ENCODE measurements at regions not wholly inside any gene's neighbourhood (a gene's known extent, or its start where the extent isn't known, plus 50 kb on each side); places are given as distances from the start of the nearest gene placed in this dataset.

DNA sequence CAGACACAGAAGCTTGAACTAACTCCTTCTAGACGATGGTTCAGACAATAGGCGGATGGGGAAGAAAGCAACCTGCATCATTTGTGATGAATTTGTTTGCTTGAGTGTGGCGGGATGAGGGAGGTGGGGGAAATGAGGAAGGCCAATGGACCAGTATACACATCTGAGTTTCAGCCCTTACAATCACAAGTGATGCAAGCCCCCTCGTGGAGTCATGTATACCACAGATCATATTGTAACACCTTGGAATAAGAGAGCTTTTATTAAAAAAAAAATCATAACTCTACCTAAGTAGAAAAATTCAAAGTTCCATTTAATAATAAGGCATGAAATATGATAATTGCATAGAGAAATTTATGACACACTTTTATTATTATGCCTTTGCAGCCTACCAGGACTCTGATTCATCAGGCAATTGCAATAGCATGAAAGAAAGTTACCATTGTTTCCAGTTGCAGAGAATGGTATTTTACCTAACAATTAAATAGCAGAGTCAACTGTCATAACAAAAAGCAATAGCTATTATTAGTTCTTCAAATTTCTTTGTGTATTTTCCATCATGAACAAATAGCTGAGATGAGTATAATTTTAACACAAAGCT is 230.2 kb upstream of the AKR1E2 start:
- Mint-ChIP-seq H3K36me3 (no peaks in the 10 kb centered on the region), H3K9me3 (ENCODE audit: low read depth) (no peaks in the 10 kb centered on the region), H3K4me1 (ENCODE audit: low read depth) (no peaks in the 10 kb centered on the region), H3K4me3 (no peak overlapping the region), H3K27ac (no peak overlapping the region), H3K27me3 (no peaks in the 10 kb centered on the region)

DNA sequence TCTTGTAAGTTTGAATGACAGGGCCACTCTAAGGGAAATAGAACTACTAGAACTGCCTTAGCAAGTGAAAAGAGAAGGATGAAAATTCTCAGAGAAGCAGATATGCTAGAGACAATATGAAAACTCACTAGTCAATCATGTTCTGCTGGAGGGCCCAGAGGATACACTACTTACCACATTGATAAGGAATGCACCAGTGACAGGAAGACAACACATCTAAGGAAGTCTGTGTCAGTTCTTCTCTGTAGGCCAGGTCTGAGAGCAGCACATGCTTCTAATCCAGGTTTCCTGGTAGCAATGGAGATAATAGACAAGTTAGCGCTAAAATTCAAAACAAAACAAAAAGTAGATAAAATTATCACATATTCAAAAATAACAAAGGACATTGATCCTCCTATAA is 235.2 kb upstream of the AKR1E2 start:
- no peak overlapping the region for H3K4me3 Mint-ChIP-seq
- no peaks in the 10 kb centered on the region for H3K36me3 Mint-ChIP-seq
- no peak overlapping the region for H3K27ac Mint-ChIP-seq
- no peaks in the 10 kb centered on the region for H3K4me1 Mint-ChIP-seq (ENCODE audit: low read depth)
- H3K9me3 Mint-ChIP-seq (ENCODE audit: low read depth) = no peaks in the 10 kb centered on the region
- H3K27me3 Mint-ChIP-seq = no peaks in the 10 kb centered on the region

DNA sequence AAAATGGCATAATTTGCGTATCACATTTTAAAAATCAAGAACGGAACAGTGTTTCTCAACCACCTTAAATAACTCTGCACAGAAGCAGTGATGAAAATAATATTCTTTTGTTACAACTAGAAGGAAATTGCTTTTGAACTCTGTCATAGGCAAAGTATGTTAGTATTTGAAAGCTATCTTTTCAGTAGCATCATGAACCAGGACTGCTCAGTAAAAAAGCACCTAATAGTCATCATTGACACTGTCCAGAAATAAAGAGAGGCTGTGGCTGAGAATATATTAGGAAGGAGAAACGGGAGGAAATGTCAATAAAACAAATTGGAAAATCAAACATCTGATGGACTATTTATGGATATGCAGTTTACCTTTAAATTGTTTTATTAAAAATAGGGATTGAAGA is 237.2 kb upstream of the AKR1E2 start:
- H3K9me3 Mint-ChIP-seq (ENCODE audit: low read depth) = no peaks in the 10 kb centered on the region
- H3K27ac Mint-ChIP-seq = no peak overlapping the region
- no peaks in the 10 kb centered on the region for H3K4me1 Mint-ChIP-seq (ENCODE audit: low read depth)
- no peaks in the 10 kb centered on the region for H3K36me3 Mint-ChIP-seq
- no peak overlapping the region for H3K4me3 Mint-ChIP-seq
- no peaks in the 10 kb centered on the region for H3K27me3 Mint-ChIP-seq

DNA sequence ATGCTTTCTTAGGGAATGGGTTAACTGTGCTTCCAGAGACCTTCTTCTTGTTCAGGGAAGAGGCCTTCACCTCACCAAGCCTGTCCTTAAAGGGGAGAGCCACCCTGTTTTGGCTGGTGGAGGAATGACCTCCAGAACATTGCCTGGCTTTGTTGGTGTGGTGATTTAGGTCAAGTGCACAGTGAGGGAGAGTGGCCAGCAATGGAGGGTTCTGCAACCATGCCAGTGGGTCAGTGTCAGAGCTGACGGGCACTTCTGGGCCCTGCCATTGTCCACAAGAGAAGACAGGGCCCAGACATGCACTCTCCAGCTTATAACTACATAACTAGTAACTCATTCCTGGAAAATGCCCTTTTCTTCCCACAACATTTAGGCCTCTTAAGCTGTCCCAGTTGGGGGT is 238.5 kb upstream of the AKR1E2 start:
- Mint-ChIP-seq H3K9me3 (ENCODE audit: low read depth) (no peaks in the 10 kb centered on the region), H3K36me3 (no peaks in the 10 kb centered on the region), H3K27me3 (no peaks in the 10 kb centered on the region), H3K4me3 (no peak overlapping the region), H3K4me1 (ENCODE audit: low read depth) (no peaks in the 10 kb centered on the region), H3K27ac (no peak overlapping the region)

DNA sequence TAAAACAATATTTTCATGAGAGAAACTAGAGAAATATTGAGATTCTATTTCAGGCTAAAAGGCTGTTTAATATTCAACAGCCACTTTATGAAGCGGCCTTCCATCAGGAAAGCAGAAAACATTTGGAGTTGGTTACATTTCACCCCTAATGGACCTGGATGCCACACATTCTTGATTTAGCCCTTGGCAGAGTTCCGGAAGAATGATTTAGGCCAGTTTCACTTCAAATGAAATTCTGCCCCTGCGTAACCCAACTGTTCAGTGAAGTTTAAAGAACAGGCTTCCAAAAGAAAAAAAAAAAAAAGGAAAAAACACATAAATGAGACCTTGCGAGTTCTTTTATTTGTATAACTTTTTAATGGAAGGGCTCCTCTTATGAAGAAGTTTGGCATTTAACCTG is 239.2 kb upstream of the AKR1E2 start:
- no peaks in the 10 kb centered on the region for H3K27me3 Mint-ChIP-seq

DNA sequence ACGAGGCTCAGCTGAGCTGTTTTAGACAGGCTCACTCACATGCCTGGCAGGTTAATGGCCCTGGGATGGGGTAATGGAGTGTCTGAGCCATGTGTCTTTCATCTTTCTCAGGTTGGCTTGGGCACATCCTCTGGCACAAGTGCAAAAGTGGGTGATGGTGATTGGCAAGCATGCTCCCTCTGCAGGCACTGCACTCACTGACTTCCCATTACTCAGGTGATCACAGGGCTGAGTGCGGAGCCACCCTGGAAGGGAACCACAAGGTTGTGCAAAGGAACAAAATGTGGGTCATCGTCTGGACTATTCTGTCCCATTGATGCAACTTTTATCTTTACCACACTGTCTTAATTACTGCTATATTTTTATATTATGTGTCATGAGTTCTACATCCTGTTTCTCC is 244.1 kb upstream of the AKR1E2 start:
- H3K27me3 Mint-ChIP-seq = no peaks in the 10 kb centered on the region
- H3K36me3 Mint-ChIP-seq = no peaks in the 10 kb centered on the region
- no peak overlapping the region for H3K27ac Mint-ChIP-seq
- no peaks in the 10 kb centered on the region for H3K9me3 Mint-ChIP-seq (ENCODE audit: low read depth)
- H3K4me1 Mint-ChIP-seq (ENCODE audit: low read depth) = no peaks in the 10 kb centered on the region
- H3K4me3 Mint-ChIP-seq = no peak overlapping the region

More for the DNA sequence above, 239.2 kb upstream of the AKR1E2 start:
- Mint-ChIP-seq H3K4me3 (no peak overlapping the region), H3K36me3 (no peaks in the 10 kb centered on the region), H3K4me1 (ENCODE audit: low read depth) (no peaks in the 10 kb centered on the region), H3K9me3 (ENCODE audit: low read depth) (no peaks in the 10 kb centered on the region), H3K27ac (no peak overlapping the region)

DNA sequence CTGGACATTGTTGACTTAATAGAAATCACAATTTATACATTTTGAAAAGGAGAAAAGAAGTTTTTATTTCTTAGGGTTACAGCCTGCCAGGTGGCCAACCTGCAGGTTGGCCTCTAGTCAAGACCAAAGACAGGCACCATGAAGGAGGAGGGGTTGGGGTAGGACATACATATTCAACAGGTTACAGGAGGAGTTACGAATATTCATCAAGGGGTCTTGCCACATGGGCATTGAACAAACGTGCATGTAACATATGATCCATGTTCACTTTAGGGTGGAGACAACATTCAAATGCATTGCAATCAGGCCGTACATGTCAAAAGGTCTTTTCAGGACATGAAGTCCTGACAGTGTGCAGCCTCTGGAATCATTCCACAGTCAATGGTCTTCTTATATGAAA is 246.2 kb upstream of the AKR1E2 start:
- H3K4me1 Mint-ChIP-seq (ENCODE audit: low read depth) = no peaks in the 10 kb centered on the region
- peaks cover 5% of the 10 kb centered on the region for H3K27me3 Mint-ChIP-seq
- H3K4me3 Mint-ChIP-seq = no peak overlapping the region
- H3K9me3 Mint-ChIP-seq (ENCODE audit: low read depth) = no peaks in the 10 kb centered on the region
- H3K27ac Mint-ChIP-seq = no peak overlapping the region
- H3K36me3 Mint-ChIP-seq = no peaks in the 10 kb centered on the region

DNA sequence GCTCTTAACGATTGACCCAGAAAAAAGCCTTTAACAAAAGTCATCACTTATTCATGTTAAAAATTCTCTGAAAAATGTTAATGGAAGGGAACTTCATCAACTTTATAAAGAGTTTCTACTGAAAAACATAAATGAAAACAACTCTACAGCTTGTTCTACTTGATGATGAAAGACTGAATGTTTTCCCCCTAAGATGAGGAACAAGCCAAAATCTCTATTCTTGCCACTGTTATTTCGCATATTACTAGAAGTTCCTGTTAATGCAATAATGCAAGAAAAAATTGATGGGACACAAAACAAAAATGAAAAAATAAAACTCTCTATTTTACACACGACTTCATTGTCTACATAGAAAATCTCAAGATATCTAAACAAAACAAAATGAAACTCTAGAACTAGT is 249.8 kb upstream of the AKR1E2 start:
- no peaks in the 10 kb centered on the region for H3K9me3 Mint-ChIP-seq (ENCODE audit: low read depth)
- H3K4me3 Mint-ChIP-seq = no peak overlapping the region
- H3K27me3 Mint-ChIP-seq = peaks cover 7% of the 10 kb centered on the region
- no peaks in the 10 kb centered on the region for H3K36me3 Mint-ChIP-seq
- H3K27ac Mint-ChIP-seq = no peak overlapping the region
- H3K4me1 Mint-ChIP-seq (ENCODE audit: low read depth) = no peaks in the 10 kb centered on the region

DNA sequence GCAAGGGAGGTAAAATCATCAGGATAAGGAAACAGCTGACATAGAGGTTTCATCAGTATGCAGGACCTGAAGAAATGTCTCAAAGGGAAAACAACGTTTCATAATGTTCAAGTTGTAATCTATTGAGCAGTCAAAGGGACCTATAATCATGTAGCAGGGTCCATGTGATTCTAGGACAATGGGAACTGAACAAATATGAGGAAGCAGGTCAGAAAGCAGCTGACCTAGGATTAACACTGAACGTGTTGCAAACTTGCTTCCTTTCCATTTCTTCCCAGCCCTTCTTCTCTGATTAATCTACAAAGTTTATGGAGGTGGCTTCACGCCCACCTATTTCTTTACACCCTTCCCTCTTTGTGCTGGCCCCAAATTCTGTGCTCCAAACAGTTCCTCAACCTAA is 256.9 kb upstream of the AKR1E2 start:
- no peaks in the 10 kb centered on the region for H3K36me3 Mint-ChIP-seq
- no peaks in the 10 kb centered on the region for H3K9me3 Mint-ChIP-seq (ENCODE audit: low read depth)
- H3K27ac Mint-ChIP-seq = no peak overlapping the region
- H3K4me1 Mint-ChIP-seq (ENCODE audit: low read depth) = no peaks in the 10 kb centered on the region
- peaks cover 1% of the 10 kb centered on the region for H3K27me3 Mint-ChIP-seq
- H3K4me3 Mint-ChIP-seq = no peak overlapping the region

DNA sequence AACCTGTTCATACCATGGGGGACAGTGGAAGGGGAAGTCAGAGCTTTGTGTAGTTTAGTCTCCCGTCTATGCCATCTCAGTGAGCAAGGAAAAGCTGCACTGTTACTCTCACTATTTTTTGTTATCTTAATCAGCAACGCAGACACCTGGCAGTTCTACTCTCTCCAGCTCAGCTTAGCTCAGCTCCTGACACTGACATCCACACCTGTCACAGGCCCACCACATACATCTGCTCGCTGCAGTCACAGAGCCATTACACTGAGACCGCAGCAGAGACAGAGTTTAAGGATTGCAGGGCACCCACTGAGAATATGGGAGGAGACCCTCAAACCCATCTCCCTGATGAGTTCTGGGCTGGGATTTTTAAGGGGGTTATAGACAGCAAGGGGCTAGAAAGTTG is 257.3 kb upstream of the AKR1E2 start:
- no peak overlapping the region for H3K27ac Mint-ChIP-seq
- H3K36me3 Mint-ChIP-seq = no peaks in the 10 kb centered on the region

DNA sequence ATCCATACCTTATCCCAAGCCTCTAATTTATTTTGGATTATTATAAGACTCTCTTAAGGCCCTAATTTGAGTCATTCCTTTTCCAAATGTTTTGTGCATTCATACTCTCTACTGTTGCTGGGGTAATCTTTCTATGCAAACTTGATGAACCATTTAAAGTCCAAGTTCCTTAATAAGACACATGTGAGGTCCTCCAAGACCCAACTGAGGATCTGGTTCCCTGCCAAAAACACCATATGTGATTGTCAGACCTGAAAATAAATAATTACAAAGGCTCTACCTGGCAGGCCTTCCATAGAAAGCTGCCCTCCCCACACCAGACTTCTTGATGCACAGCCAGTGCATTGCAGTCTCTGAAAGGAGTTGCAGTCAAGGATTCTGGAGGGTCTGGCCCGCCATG is 257.9 kb upstream of the AKR1E2 start:
- Mint-ChIP-seq H3K36me3 (no peaks in the 10 kb centered on the region), H3K4me3 (no peak overlapping the region), H3K27me3 (peaks cover 5% of the 10 kb centered on the region), H3K27ac (no peak overlapping the region), H3K4me1 (ENCODE audit: low read depth) (no peaks in the 10 kb centered on the region), H3K9me3 (ENCODE audit: low read depth) (no peaks in the 10 kb centered on the region)

More for the DNA sequence above, 257.3 kb upstream of the AKR1E2 start:
- Mint-ChIP-seq H3K27me3 (peaks cover 3% of the 10 kb centered on the region), H3K4me1 (ENCODE audit: low read depth) (no peaks in the 10 kb centered on the region), H3K4me3 (no peak overlapping the region), H3K9me3 (ENCODE audit: low read depth) (no peaks in the 10 kb centered on the region)

DNA sequence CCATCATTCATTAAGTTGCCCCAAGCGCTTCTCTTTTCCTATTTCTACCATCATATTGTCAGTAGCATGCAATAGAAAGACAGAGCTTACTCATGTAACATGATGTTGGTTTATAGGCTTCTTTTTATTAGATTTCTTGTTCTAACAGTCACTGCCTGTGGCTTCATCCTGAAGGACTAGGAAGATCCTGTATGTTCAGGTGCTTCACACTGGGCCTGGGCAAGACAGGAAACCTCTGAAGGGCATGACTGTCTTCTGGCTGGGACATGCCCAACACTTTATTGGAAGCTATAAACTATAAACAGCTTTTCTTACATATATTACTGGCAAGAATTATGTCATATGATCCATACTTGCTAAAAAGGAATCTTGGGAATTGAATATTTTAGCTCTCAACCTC is 258.4 kb upstream of the AKR1E2 start:
- Mint-ChIP-seq H3K4me1 (ENCODE audit: low read depth) (no peaks in the 10 kb centered on the region), H3K27me3 (peaks cover 7% of the 10 kb centered on the region), H3K27ac (no peak overlapping the region), H3K4me3 (no peak overlapping the region), H3K9me3 (ENCODE audit: low read depth) (no peaks in the 10 kb centered on the region), H3K36me3 (no peaks in the 10 kb centered on the region)

DNA sequence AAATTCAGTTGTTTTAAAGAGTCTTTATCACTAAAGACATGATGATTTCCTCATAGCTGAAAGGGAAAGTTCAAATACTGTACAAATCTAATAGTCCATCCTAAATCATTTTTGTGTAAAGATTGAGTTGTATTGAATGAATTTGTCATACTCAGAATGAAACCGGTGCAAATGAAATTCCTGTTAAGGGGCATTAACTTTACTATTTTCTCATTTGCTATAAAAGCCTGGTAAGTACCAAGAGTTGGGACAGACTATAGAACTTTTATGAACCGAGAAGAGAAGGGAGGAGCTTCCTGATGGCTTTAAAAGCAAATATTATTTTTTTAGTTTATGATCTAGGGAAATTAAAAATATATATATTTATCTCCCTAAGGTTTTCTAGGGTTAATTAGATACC is 260.0 kb upstream of the AKR1E2 start:
- Mint-ChIP-seq H3K4me1 (ENCODE audit: low read depth) (no peaks in the 10 kb centered on the region), H3K4me3 (no peak overlapping the region), H3K9me3 (ENCODE audit: low read depth) (no peaks in the 10 kb centered on the region), H3K36me3 (no peaks in the 10 kb centered on the region), H3K27ac (no peak overlapping the region), H3K27me3 (peaks cover 10% of the 10 kb centered on the region)

DNA sequence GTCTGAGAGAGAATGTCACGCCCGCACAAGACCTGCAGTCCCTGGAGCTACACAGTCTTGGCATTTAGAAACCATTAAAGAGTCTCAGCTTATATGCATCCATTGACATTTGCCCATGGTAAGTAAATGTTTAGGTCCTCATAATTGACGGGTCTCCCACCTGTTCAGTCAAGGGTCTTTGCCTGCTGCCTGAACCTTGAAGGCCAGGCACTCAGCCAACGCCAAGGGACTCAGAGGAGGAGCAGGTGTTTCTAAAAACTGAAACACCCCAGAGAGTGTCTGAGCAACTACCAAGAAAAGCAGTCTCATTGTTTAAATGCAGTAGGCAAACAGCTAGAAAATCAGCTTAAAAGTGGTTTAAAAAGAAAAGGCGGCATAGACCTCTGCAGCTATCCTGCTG is 264.7 kb upstream of the AKR1E2 start:
- Mint-ChIP-seq H3K36me3 (no peaks in the 10 kb centered on the region), H3K27me3 (peaks cover 11% of the 10 kb centered on the region), H3K4me3 (no peak overlapping the region), H3K4me1 (ENCODE audit: low read depth) (no peaks in the 10 kb centered on the region), H3K27ac (no peak overlapping the region), H3K9me3 (ENCODE audit: low read depth) (no peaks in the 10 kb centered on the region)

DNA sequence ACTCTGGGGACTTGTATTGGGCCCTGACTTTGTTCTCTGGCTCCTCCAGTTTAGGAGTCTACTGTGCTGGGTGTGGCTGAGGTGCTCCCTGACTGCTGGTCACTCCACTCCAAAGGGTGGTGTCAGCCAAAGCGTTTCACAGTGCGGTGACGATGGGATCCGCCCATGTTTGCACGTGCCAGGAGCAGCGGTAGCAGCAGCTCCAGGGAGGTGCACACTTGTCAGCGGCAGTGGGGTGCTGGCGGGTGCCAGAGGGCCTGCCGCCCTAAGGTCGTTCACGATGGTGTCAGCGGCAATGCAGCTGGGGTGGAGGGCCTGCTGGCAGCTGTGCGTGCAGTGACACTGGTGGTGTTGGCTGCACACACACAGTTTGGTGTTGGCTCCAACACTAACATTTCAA is 268.5 kb upstream of the AKR1E2 start:
- H3K27ac Mint-ChIP-seq = no peak overlapping the region
- no peak overlapping the region for H3K4me3 Mint-ChIP-seq
- H3K4me1 Mint-ChIP-seq (ENCODE audit: low read depth) = no peaks in the 10 kb centered on the region
- H3K27me3 Mint-ChIP-seq = peaks cover 5% of the 10 kb centered on the region
- H3K36me3 Mint-ChIP-seq = no peaks in the 10 kb centered on the region
- H3K9me3 Mint-ChIP-seq (ENCODE audit: low read depth) = no peaks in the 10 kb centered on the region

DNA sequence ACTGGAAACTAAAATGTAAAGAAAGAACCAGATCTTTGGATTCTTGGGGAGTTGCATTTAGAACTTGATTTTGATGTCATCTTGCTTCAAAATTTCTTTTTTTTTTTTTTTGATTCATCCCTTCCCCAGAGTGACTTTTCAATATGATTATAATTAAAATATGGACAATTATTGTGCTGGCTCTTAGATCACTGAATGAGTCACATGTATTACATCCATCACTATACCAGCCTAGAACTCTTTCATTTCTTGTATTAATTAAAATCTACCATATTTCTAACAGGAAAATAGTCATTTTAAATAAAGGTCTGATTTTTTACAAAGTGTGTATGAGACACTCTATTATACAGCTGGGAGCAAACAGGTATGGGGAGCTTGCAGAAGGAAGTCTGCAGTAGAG is 269.5 kb upstream of the AKR1E2 start:
- Mint-ChIP-seq H3K4me3 (no peak overlapping the region), H3K4me1 (ENCODE audit: low read depth) (no peaks in the 10 kb centered on the region), H3K27ac (no peak overlapping the region), H3K27me3 (peaks cover 2% of the 10 kb centered on the region), H3K9me3 (ENCODE audit: low read depth) (no peaks in the 10 kb centered on the region), H3K36me3 (no peaks in the 10 kb centered on the region)

All from activated naive CD8-positive, alpha-beta T cell (primary cell).